SJCRH30 (cell line): ENCODE measurements at regions not wholly inside any gene's neighbourhood (a gene's known extent, or its start where the extent isn't known, plus 50 kb on each side); places are given as distances from the start of the nearest gene placed in this dataset.

Experiments
- DNase-seq, 2 experiments: peaks; one replicate each; pipeline ENCODE4 v3.0.0-alpha.2; 2015 to 2020
- H3K27ac ChIP-seq: fragments of 250-450 bp; sonication (Bioruptor Pico); 2 replicates; pipeline ENCODE4 v1.5.1; 2020; ENCODE audit warnings: mild to moderate bottlenecking, moderate library complexity
- H3K27me3 ChIP-seq: fragments of 250-450 bp; sonication (Bioruptor Pico); 2 replicates; pipeline ENCODE4 v1.5.1; 2020; ENCODE audit warnings: mild to moderate bottlenecking, moderate library complexity
- H3K36me3 ChIP-seq: fragments of 250-450 bp; sonication (Bioruptor Pico); 2 replicates; pipeline ENCODE4 v1.5.1; 2020; ENCODE audit warnings: mild to moderate bottlenecking, moderate library complexity
- H3K4me1 ChIP-seq: fragments of 250-450 bp; sonication (Bioruptor Pico); 2 replicates; pipeline ENCODE4 v1.5.1; 2020; ENCODE audit warnings: mild to moderate bottlenecking, moderate library complexity
- H3K4me3 ChIP-seq: fragments of 250-450 bp; sonication (Bioruptor Pico); 2 replicates; pipeline ENCODE4 v1.5.1; 2020; ENCODE audit warnings: mild to moderate bottlenecking, moderate library complexity
- H3K9me3 ChIP-seq: fragments of 250-450 bp; sonication (Bioruptor Pico); replicated peaks from 2 replicates; pipeline ENCODE4 v1.5.1; 2020; ENCODE audit warnings: mild to moderate bottlenecking, moderate library complexity

GRCh38 chr14:89618811-89619551 is 201.9 kb upstream of the FOXN3 start:
- Histone ChIP-seq H3K9me3 (no peaks in the 10 kb centered on the region), H3K4me1 (peaks cover 12% of the 10 kb centered on the region), H3K27me3 (no peaks in the 10 kb centered on the region), H3K36me3 (no peaks in the 10 kb centered on the region), H3K27ac (peak overlapping the region; percentile 66), H3K4me3 (peak overlapping the region; percentile 71)
- DNase-seq = peak; percentile 69 to 79

GRCh38 chr14:89618330-89618708 is 201.3 kb upstream of the FOXN3 start:
- peak overlapping the region; percentile 66 for H3K27ac ChIP-seq
- peak overlapping the region; percentile 71 for H3K4me3 ChIP-seq
- H3K36me3 ChIP-seq = no peaks in the 10 kb centered on the region
- H3K9me3 ChIP-seq = no peaks in the 10 kb centered on the region
- H3K4me1 ChIP-seq = peaks cover 12% of the 10 kb centered on the region
- H3K27me3 ChIP-seq = no peaks in the 10 kb centered on the region
- DNase-seq = no peak

GRCh38 chr14:89617481-89618329 is 200.7 kb upstream of the FOXN3 start:
- peak overlapping the region; percentile 71 for H3K4me3 ChIP-seq
- H3K36me3 ChIP-seq = no peaks in the 10 kb centered on the region
- H3K27me3 ChIP-seq = no peaks in the 10 kb centered on the region
- peaks cover 12% of the 10 kb centered on the region for H3K4me1 ChIP-seq
- peak; percentile 30 to 60 for DNase-seq
- H3K9me3 ChIP-seq = no peaks in the 10 kb centered on the region
- H3K27ac ChIP-seq = peak overlapping the region; percentile 66

GRCh38 chr14:89616852-89617341 is 199.9 kb upstream of the FOXN3 start:
- peak overlapping the region; percentile 66 for H3K27ac ChIP-seq
- no peaks in the 10 kb centered on the region for H3K9me3 ChIP-seq
- no peaks in the 10 kb centered on the region for H3K27me3 ChIP-seq
- DNase-seq = peak; percentile 25 to 51
- H3K4me3 ChIP-seq = peak overlapping the region; percentile 71
- H3K4me1 ChIP-seq = peaks cover 12% of the 10 kb centered on the region
- H3K36me3 ChIP-seq = no peaks in the 10 kb centered on the region

- Histone ChIP-seq H3K9me3 (no peaks in the 10 kb centered on the region), H3K27me3 (no peaks in the 10 kb centered on the region), H3K4me1 (peaks cover 12% of the 10 kb centered on the region), H3K4me3 (peak overlapping the region; percentile 71), H3K36me3 (no peaks in the 10 kb centered on the region), H3K27ac (peak overlapping the region; percentile 66)
- no peak for DNase-seq
These were observed 199.4 kb upstream of the FOXN3 start for GRCh38 chr14:89616425-89616824.

GRCh38 chr14:89615421-89615820 is 198.4 kb upstream of the FOXN3 start:
- no peak for DNase-seq
- Histone ChIP-seq H3K27me3 (no peaks in the 10 kb centered on the region), H3K27ac (no peak overlapping the region), H3K36me3 (no peaks in the 10 kb centered on the region), H3K4me3 (no peak overlapping the region), H3K9me3 (no peaks in the 10 kb centered on the region), H3K4me1 (peaks cover 12% of the 10 kb centered on the region)

GRCh38 chr14:89614009-89614691 is 197.1 kb upstream of the FOXN3 start:
- Histone ChIP-seq H3K27ac (no peak overlapping the region), H3K36me3 (no peaks in the 10 kb centered on the region), H3K4me3 (no peak overlapping the region), H3K27me3 (no peaks in the 10 kb centered on the region), H3K4me1 (peaks cover 12% of the 10 kb centered on the region), H3K9me3 (no peaks in the 10 kb centered on the region)
- no peak for DNase-seq

- Histone ChIP-seq H3K4me1 (peaks cover 12% of the 10 kb centered on the region), H3K27me3 (no peaks in the 10 kb centered on the region), H3K36me3 (no peaks in the 10 kb centered on the region), H3K27ac (no peak overlapping the region), H3K4me3 (no peak overlapping the region), H3K9me3 (no peaks in the 10 kb centered on the region)
- no peak for DNase-seq
These were observed 196.4 kb upstream of the FOXN3 start for GRCh38 chr14:89613260-89614008.

GRCh38 chr14:89609500-89610100 is 192.6 kb upstream of the FOXN3 start:
- Histone ChIP-seq H3K36me3 (no peaks in the 10 kb centered on the region), H3K4me3 (no peak overlapping the region), H3K4me1 (no peaks in the 10 kb centered on the region), H3K9me3 (peaks cover 12% of the 10 kb centered on the region), H3K27ac (no peak overlapping the region), H3K27me3 (no peaks in the 10 kb centered on the region)
- DNase-seq = no peak

GRCh38 chr14:89607453-89607852 is 190.4 kb upstream of the FOXN3 start:
- no peak overlapping the region for H3K27ac ChIP-seq
- H3K4me1 ChIP-seq = no peaks in the 10 kb centered on the region
- no peak overlapping the region for H3K4me3 ChIP-seq
- no peak for DNase-seq
- H3K36me3 ChIP-seq = no peaks in the 10 kb centered on the region
- H3K9me3 ChIP-seq = peaks cover 12% of the 10 kb centered on the region
- no peaks in the 10 kb centered on the region for H3K27me3 ChIP-seq

- Histone ChIP-seq H3K27me3 (no peaks in the 10 kb centered on the region), H3K27ac (no peak overlapping the region), H3K4me1 (no peaks in the 10 kb centered on the region), H3K9me3 (peaks cover 22% of the 10 kb centered on the region), H3K4me3 (no peak overlapping the region), H3K36me3 (no peaks in the 10 kb centered on the region; the same call in 1 of the 2 replicates)
- DNase-seq = no peak
These were observed 187.0 kb upstream of the FOXN3 start for GRCh38 chr14:89603938-89604480.

- Histone ChIP-seq H3K4me1 (no peaks in the 10 kb centered on the region), H3K4me3 (no peak overlapping the region), H3K27ac (no peak overlapping the region), H3K36me3 (no peaks in the 10 kb centered on the region; the same call in 1 of the 2 replicates), H3K9me3 (peaks cover 35% of the 10 kb centered on the region), H3K27me3 (no peaks in the 10 kb centered on the region)
- DNase-seq = no peak
These were observed 184.2 kb upstream of the FOXN3 start for GRCh38 chr14:89600950-89601826.

GRCh38 chr14:89600029-89600428 is 183.0 kb upstream of the FOXN3 start:
- Histone ChIP-seq H3K27me3 (no peaks in the 10 kb centered on the region), H3K4me3 (no peak overlapping the region), H3K9me3 (peaks cover 24% of the 10 kb centered on the region), H3K4me1 (no peaks in the 10 kb centered on the region), H3K36me3 (no peaks in the 10 kb centered on the region; the same call in 1 of the 2 replicates), H3K27ac (no peak overlapping the region)
- DNase-seq = no peak
